Esophagus squamous epithelium (tissue), 4 donors: ENCODE measurements at regions not wholly inside any gene's neighbourhood (a gene's known extent, or its start where the extent isn't known, plus 50 kb on each side); places are given as distances from the start of the nearest gene placed in this dataset.

ENCODE experiments used
- POLR2A ChIP-seq, 4 donors: fragments of 450-650 bp; IDR thresholded peaks; one replicate each; pipeline ENCODE4 v1.6.1; 2017; ENCODE audit warnings: antibody characterized with exemption in 4 of 4, mild to moderate bottlenecking in 4 of 4, moderate library complexity in 3 of 4
- TF ChIP-seq, protein P1 (sequence below), 6 experiments: fragments of 450-650 bp in 4 of 6; fragments of 200-600 bp in 2 of 6; sonication (generic) in 2 of 6; IDR thresholded peaks; one replicate each; pipeline ENCODE4 v1.5.1; 2016 to 2019; ENCODE audit warnings: antibody characterized with exemption in 6 of 6, mild to moderate bottlenecking in 4 of 6, moderate library complexity in 4 of 6

DNA sequence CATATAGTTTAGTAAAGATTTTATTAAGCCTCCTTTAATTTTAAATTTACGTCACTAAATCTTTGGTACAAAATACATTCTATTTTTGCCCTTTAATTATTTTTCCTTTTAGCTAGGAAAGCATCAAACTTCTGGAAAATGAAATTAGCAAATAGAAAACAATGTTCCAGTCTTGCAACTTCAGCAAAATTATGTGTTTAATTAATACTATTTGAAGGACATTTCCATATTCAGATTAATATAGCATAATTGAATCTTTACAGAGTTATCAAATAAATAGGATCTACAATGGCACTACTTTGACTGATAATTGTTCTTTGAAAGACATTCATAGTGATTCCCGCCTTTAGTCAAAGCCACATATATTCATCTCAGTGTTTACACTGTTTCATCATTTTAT lies 904.2 kb downstream of the KCNT2 start:
- TF ChIP-seq, protein P1, sequence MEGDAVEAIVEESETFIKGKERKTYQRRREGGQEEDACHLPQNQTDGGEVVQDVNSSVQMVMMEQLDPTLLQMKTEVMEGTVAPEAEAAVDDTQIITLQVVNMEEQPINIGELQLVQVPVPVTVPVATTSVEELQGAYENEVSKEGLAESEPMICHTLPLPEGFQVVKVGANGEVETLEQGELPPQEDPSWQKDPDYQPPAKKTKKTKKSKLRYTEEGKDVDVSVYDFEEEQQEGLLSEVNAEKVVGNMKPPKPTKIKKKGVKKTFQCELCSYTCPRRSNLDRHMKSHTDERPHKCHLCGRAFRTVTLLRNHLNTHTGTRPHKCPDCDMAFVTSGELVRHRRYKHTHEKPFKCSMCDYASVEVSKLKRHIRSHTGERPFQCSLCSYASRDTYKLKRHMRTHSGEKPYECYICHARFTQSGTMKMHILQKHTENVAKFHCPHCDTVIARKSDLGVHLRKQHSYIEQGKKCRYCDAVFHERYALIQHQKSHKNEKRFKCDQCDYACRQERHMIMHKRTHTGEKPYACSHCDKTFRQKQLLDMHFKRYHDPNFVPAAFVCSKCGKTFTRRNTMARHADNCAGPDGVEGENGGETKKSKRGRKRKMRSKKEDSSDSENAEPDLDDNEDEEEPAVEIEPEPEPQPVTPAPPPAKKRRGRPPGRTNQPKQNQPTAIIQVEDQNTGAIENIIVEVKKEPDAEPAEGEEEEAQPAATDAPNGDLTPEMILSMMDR (IDR thresholded peaks at IDR 0.05) = no peak
- TF ChIP-seq POLR2A (IDR thresholded peaks at IDR 0.05) = no peak
